GM21737 (cell line): ENCODE measurements at regions not wholly inside any gene's neighbourhood (a gene's known extent, or its start where the extent isn't known, plus 50 kb on each side); places are given as distances from the start of the nearest gene placed in this dataset.
"Not testable (repeated sequence)": the region's sequence is repeated elsewhere in the genome, so short reads cannot be mapped to it uniquely, and the experiment has no call there.

Experiments used
- ATAC-seq: cut with Tn5 transposase; IDR thresholded peaks from one replicate; pipeline ENCODE4 v1.9.1; 2021; ENCODE audit warnings: mild to moderate bottlenecking, moderate library complexity; ENCODE audit not compliant: unreplicated experiment

DNA sequence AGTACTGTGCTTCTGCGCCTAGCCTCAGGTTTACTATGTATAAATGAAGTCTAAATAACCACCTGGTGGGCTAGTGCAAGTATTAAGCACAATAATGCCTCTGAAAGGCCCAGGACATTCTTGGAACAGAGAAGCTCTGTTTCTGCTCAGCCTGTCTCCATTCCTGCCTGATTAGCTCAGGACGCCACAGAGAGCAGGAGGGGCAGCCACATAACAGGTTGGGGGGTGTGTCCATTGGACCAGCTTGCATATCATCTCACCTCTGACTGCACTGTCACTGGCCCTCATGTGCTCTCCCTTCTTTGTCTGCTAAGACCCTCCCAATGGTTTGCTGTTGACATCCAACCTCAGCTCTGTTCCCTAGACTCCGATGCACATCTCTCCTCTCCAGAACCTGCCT lies 52.8 kb upstream of the IKZF1 start:
- no peak for ATAC-seq

GRCh38 chr7:50246551-50246950 lies 58.0 kb upstream of the IKZF1 start:
- ATAC-seq: no peak

DNA sequence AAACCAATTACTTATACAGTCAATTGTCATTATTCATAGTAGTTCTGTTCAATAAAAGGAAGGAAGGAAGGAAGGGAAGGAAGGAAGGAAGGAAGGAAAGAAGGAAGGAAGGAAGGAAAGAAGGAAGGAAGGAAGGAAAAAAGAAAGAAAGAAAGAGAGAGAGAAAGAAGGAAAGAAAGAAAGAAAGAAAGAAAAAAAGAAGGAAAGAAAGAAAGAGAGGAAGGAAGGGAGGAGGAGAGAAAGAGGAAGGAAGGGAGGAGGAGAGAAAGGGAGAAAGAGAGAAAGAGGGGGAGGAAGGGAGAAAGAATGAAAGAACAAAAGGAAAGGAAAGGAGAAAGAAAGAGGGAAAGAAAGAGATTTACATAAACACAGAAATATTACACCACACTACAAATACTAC lies 62.4 kb upstream of the IKZF1 start:
- not testable (repeated sequence) for ATAC-seq

DNA sequence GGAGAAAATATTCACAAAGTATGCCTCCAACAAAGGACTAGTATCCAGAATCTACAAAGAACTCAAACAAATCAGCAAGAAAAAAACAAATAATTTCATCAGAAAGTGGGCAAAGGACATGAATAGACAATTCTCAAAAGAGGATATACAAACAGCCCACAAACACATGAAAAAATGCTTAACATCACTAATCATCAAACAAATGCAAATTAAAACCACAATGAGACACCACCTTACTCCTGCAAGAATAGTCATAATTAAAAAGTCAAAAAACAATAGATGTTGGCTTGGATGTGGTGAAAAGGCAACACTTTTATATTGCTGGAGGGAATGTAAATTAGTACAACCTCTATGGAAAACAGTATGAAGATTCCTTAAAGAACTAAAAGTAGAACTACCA lies 63.8 kb upstream of the IKZF1 start:
- not testable (repeated sequence) for ATAC-seq

GRCh38 chr7:50229964-50230363 lies 74.6 kb upstream of the IKZF1 start:
- ATAC-seq: no peak

DNA sequence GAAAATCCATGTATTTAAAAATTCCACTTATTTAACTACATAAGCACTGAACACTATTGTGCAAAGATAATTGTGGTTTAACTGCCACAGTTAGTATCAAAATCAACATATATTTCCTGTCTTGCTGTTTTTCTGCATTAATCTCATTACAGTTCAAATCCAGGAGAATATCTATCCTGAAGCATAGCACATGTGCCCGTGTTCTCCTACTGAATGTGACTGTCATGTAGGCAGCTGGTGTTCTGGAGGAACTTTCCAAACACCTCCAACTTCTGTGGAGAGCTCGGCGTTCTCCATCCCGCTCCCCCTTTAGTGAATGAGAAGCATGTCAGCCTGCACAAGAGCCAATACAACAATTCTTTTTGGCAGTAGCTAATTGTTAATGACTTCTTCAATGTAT lies 76.4 kb upstream of the IKZF1 start:
- ATAC-seq: no peak

- ATAC-seq: no peak
These were observed 76.8 kb upstream of the IKZF1 start for GRCh38 chr7:50227726-50228125.

- ATAC-seq: no peak
These were observed 77.8 kb upstream of the IKZF1 start for GRCh38 chr7:50226669-50227068.

DNA sequence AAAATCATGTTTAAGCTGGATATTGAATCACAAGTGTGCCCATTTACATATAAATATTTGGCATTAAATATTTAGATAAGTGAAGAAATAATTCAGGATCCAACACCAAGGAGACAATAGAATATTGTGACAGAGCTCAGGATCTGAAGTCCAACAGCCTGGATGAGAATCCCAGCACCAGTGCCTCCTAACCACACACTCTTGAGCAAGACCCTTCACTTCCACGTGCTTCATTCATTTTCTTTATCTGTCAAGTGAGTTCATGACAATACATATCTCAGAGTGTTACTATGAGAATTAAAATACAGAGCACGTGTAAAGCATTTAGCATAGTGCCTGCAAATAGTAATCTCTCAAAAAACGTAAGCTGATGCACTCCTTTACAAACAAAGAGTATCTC lies 78.4 kb upstream of the IKZF1 start:
- no peak for ATAC-seq

GRCh38 chr7:50221433-50221832 lies 83.1 kb upstream of the IKZF1 start:
- ATAC-seq: no peak

- no peak for ATAC-seq
These were observed 83.5 kb upstream of the IKZF1 start for GRCh38 chr7:50221028-50221427.

DNA sequence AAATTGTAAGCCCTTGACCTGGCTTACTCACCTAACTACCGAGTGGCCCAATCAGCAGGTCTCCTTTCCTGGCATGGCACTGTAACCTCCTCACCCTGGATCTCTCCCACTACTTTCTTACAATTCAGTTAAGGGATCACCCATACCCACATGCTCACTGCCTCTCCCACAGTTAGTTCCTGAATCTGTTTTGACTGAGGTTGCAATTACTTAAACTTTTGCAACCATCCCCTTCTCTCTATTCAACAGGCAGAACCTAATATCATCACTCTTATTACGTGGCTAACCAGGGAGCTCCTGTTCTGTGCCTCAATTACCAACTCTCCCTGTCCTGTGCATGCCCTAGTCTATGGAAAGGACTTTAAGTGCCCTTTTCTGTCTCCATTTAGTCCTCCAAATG lies 84.2 kb upstream of the IKZF1 start:
- no peak for ATAC-seq

DNA sequence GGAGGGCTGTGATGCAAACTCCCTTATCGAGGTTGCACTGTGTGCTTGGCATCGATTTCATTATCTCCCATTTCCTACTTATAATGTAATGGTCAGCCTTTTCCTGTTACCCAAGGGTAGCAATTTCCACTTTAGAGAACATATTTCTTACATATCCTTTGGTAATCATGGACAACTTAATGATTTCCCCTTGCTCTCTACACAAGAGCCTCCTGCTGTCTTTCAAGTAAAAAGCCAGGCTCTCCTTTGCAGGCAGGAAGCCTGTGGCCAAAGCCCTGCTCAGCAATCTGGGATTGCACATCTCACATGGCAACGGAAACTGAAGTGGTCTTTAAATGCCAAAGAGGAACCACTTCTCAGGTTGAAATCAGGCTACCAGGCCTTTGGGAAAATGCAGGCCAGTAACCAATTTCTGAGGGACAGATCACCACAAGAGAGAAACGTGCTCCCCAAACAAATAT lies 86.7 kb upstream of the IKZF1 start:
- ATAC-seq: no peak

- no peak for ATAC-seq
These were observed 87.1 kb upstream of the IKZF1 start for GRCh38 chr7:50217401-50217800.

DNA sequence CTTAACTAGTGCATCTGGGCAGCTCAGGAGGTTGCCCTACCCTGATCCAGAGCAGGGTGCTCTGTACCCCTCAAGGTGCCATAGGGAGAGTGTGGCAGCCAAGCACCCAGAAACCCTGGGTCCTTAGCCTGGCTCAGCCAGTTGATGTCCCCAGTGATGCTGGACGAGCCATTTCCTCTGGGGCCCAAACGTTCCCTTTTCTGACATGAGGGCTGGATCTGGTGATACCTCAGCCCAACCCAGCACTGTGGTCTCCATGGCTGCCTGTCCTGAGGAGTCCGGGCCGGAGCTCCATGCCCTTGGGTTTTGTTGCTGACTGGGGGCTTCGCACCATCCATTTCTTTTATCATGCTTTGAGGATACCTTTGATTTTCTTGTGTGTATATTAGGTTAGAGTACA lies 87.9 kb upstream of the IKZF1 start:
- no peak for ATAC-seq

DNA sequence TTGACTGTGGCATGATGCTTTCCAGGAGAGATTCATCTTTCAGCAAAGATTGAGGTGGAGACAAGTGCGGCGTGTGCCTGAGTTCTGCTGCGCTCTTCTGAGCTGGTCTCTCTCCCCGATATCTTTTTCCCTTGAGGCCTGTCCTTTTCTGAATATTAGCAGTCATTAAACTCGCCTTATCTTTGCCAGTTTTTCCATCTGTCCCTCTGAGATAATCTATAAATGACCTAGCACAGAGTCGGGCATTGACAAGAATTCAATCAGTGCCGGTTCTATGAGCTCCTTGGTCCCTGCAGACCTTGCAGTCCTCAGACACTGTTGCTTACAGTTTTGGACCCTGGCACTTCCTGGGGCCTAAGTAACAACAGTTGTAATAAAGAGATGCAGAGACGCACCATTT lies 89.7 kb upstream of the IKZF1 start:
- no peak for ATAC-seq

DNA sequence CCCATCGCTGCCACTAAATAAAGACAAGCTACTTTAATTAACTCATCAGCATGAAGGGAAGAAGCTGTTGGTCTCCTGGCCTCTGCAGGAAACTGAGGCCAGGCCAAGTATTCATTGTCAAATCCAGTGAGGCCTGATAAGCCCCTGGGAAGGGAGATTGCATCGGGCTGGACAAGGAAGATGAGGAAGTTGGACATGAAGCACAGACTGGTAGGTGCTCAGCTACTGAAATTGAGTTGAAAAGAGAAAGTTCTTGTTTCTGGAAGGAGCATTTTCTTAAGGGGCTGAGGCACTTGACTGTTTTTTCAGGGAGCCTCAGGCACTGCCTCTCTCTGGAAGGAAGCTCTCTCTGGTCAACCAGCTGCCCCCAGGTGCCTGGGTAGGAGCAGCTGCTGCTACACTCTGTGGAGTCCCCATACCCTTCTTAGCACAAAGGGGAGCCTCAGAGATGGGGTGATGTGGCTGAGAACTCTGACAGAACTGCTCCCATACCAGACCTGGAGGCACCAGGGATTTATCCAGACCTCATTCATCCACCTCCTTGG lies 90.3 kb upstream of the IKZF1 start:
- no peak for ATAC-seq

GRCh38 chr7:50213622-50214017 lies 90.9 kb upstream of the IKZF1 start:
- no peak for ATAC-seq

- peak; percentile 46 for ATAC-seq
These were observed 91.6 kb upstream of the IKZF1 start for GRCh38 chr7:50212666-50213621.

DNA sequence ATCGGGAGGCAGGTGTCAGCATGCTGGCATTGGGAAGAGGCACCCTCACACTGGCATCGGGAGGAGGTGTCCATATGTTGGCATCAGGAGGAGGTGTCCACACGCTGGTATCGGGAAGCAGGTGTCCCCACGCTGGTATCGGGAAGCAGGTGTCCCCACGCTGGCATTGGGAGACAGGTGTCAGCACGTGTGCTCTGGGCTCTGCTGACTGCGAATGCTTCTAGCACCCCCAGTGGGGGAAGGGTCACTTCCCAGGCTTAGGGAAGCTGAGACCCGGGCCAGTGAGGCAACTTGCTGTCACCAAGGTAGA lies 92.5 kb upstream of the IKZF1 start:
- ATAC-seq: no peak

- no peak for ATAC-seq
These were observed 93.1 kb upstream of the IKZF1 start for GRCh38 chr7:50211130-50212015.

DNA sequence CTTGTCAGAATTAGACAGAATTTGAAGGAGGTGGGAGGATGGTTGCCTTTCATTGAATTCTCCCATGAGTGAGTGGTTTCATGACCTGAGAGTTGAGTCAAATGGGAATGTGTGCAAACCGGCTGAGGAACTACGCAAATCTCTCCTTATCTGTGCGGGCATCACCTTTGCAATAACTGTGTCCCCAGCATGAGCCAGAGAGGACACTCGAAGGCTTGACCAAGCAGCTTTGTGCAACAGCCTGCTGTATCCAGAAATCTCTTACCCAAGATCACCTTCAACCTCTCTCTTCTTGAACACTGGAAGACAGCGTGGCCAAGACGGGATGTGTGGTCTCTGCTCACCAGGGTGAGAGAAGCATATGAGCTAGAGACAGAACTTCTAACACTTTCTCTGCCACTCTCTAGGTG lies 93.8 kb upstream of the IKZF1 start:
- no peak for ATAC-seq
